Keratinocyte (primary cell): ENCODE measurements at regions not wholly inside any gene's neighbourhood (a gene's known extent, or its start where the extent isn't known, plus 50 kb on each side); places are given as distances from the start of the nearest gene placed in this dataset.

ENCODE experiments used
- CTCF ChIP-seq, 3 experiments: IDR thresholded peaks in 1 of 3; conservative IDR thresholded peaks in 1 of 3; optimal IDR thresholded peaks in 1 of 3; 2 replicates in 2 of 3; 3 replicates in 1 of 3; pipeline versions ENCODE3 to v1.5.1; 2011; ENCODE audit warnings: low read length in 3 of 3, mild to moderate bottlenecking in 3 of 3, moderate library complexity in 2 of 3, control low read depth in 1 of 3, inconsistent platforms in 1 of 3; ENCODE audit not compliant: insufficient read depth in 2 of 3; ENCODE audit errors: extremely low read depth in 1 of 3
- EZH2 ChIP-seq: IDR thresholded peaks from one replicate; pipeline ENCODE4 v1.6.1; 2012; ENCODE audit warnings: inconsistent platforms, mild to moderate bottlenecking, low read length, moderate library complexity

GRCh38 chr2:203645831-203646230 is 60.6 kb upstream of the CD28 start:
- TF ChIP-seq CTCF (optimal IDR thresholded peaks at IDR 0.05 in 1 of 3, IDR thresholded peaks at IDR 0.05 in 1 of 3, conservative IDR thresholded peaks at IDR 0.05 in 1 of 3; ENCODE audit: extremely low read depth in 1 of 3, insufficient read depth in 2 of 3, low read length in 3 of 3) (no peak), EZH2 (no peak)
